Karpas-422 (cell line): ENCODE measurements at regions not wholly inside any gene's neighbourhood (a gene's known extent, or its start where the extent isn't known, plus 50 kb on each side); places are given as distances from the start of the nearest gene placed in this dataset.

ENCODE experiments used
- DNase-seq: peaks from one replicate; pipeline ENCODE4 v3.0.0-alpha.2; 2015
- H2AFZ ChIP-seq: fragments of 200-600 bp; sonication (generic); 2 replicates; pipeline ENCODE4 v1.6.1; 2014; ENCODE audit warnings: antibody characterized with exemption, low read length, mixed read lengths
- H3K27ac ChIP-seq: fragments of 200-600 bp; sonication (generic); 2 replicates; pipeline ENCODE4 v1.5.1; 2014; ENCODE audit warnings: mild to moderate bottlenecking, low read length, moderate library complexity
- H3K27me3 ChIP-seq: fragments of 200-600 bp; sonication (generic); 2 replicates; pipeline ENCODE4 v1.6.1; 2014; ENCODE audit warnings: low read length, mixed read lengths
- H3K36me3 ChIP-seq: fragments of 200-600 bp; sonication (generic); 2 replicates; pipeline ENCODE4 v1.6.1; 2014; ENCODE audit warnings: low read length, mixed read lengths; ENCODE audit not compliant: insufficient read depth
- H3K4me1 ChIP-seq: fragments of 200-600 bp; sonication (generic); 2 replicates; pipeline ENCODE4 v1.6.1; 2014; ENCODE audit warnings: mild to moderate bottlenecking, low read length, mixed read lengths
- H3K4me2 ChIP-seq: fragments of 200-600 bp; sonication (generic); 2 replicates; pipeline ENCODE4 v1.6.1; 2014; ENCODE audit warnings: low read length, low read depth, mild to moderate bottlenecking; ENCODE audit not compliant: poor library complexity, severe bottlenecking
- H3K4me3 ChIP-seq: fragments of 200-600 bp; sonication (generic); 2 replicates; pipeline ENCODE4 v1.5.1; 2014; ENCODE audit warnings: mild to moderate bottlenecking, antibody characterized with exemption, low read length, mixed read lengths
- H3K79me2 ChIP-seq: fragments of 200-600 bp; sonication (generic); 2 replicates; pipeline ENCODE4 v1.6.1; 2014; ENCODE audit warnings: mild to moderate bottlenecking, low read length, mixed read lengths
- H3K9ac ChIP-seq: fragments of 200-600 bp; sonication (generic); 2 replicates; pipeline ENCODE4 v1.6.0; 2014; ENCODE audit warnings: low read length
- H3K9me2 ChIP-seq: fragments of 200-600 bp; sonication (generic), shearing (Covaris generic); replicated peaks from 2 replicates; pipeline ENCODE4 v1.6.0; 2014; ENCODE audit warnings: mild to moderate bottlenecking, low read length, moderate library complexity; ENCODE audit not compliant: insufficient read depth
- H3K9me3 ChIP-seq: fragments of 300-700, 200-600 bp; sonication (generic); 2 replicates; pipeline ENCODE4 v1.6.1; 2014; ENCODE audit warnings: low read length, mixed read lengths
- H4K20me1 ChIP-seq: fragments of 200-600 bp; sonication (generic); 2 replicates; pipeline ENCODE4 v1.6.1; 2014; ENCODE audit warnings: mild to moderate bottlenecking, antibody characterized with exemption, low read length, low read depth; ENCODE audit not compliant: insufficient read depth

GRCh38 chr10:61124756-61125530 lies 181.0 kb upstream of the RHOBTB1 start:
- Histone ChIP-seq H3K4me1 (no peaks in the 10 kb centered on the region), H3K79me2 (no peaks in the 10 kb centered on the region), H3K9ac (no peak overlapping the region), H3K9me3 (no peaks in the 10 kb centered on the region), H3K27ac (no peak overlapping the region), H3K4me2 (no peak overlapping the region), H3K27me3 (no peaks in the 10 kb centered on the region), H3K36me3 (no peaks in the 10 kb centered on the region), H4K20me1 (no peaks in the 10 kb centered on the region), H3K4me3 (no peak overlapping the region), H2AFZ (no peak overlapping the region), H3K9me2 (no peaks in the 10 kb centered on the region)
- DNase-seq: no peak

GRCh38 chr10:61120805-61121204 lies 176.8 kb upstream of the RHOBTB1 start:
- H3K4me3 ChIP-seq: no peak overlapping the region
- H3K27me3 ChIP-seq: no peaks in the 10 kb centered on the region
- H2AFZ ChIP-seq: no peak overlapping the region
- H3K9ac ChIP-seq: no peak overlapping the region
- no peaks in the 10 kb centered on the region for H3K9me3 ChIP-seq
- H3K4me1 ChIP-seq: no peaks in the 10 kb centered on the region
- no peaks in the 10 kb centered on the region for H3K36me3 ChIP-seq
- no peaks in the 10 kb centered on the region for H4K20me1 ChIP-seq
- no peaks in the 10 kb centered on the region for H3K9me2 ChIP-seq
- no peak overlapping the region for H3K27ac ChIP-seq
- DNase-seq: no peak
- H3K79me2 ChIP-seq: no peaks in the 10 kb centered on the region
- H3K4me2 ChIP-seq: no peak overlapping the region

GRCh38 chr10:61119573-61119972 lies 175.6 kb upstream of the RHOBTB1 start:
- no peak overlapping the region for H2AFZ ChIP-seq
- no peaks in the 10 kb centered on the region for H3K79me2 ChIP-seq
- H3K4me2 ChIP-seq: no peak overlapping the region
- no peaks in the 10 kb centered on the region for H3K9me3 ChIP-seq
- H3K27ac ChIP-seq: no peak overlapping the region
- no peak overlapping the region for H3K9ac ChIP-seq
- no peak overlapping the region for H3K4me3 ChIP-seq
- H3K36me3 ChIP-seq: no peaks in the 10 kb centered on the region
- DNase-seq: no peak
- H3K27me3 ChIP-seq: no peaks in the 10 kb centered on the region
- H3K4me1 ChIP-seq: no peaks in the 10 kb centered on the region
- no peaks in the 10 kb centered on the region for H4K20me1 ChIP-seq
- no peaks in the 10 kb centered on the region for H3K9me2 ChIP-seq

GRCh38 chr10:61115897-61116296 lies 171.9 kb upstream of the RHOBTB1 start:
- Histone ChIP-seq H3K9me3 (no peaks in the 10 kb centered on the region), H3K9ac (no peak overlapping the region), H3K4me1 (no peaks in the 10 kb centered on the region), H3K4me2 (no peak overlapping the region), H3K36me3 (no peaks in the 10 kb centered on the region), H3K27ac (no peak overlapping the region), H2AFZ (no peak overlapping the region), H3K9me2 (no peaks in the 10 kb centered on the region), H4K20me1 (no peaks in the 10 kb centered on the region), H3K27me3 (0 out of 2 replicates have a peak, but pooled peaks cover 2% of the 10 kb centered on the region), H3K4me3 (no peak overlapping the region), H3K79me2 (no peaks in the 10 kb centered on the region)
- no peak for DNase-seq

- Histone ChIP-seq H3K79me2 (no peaks in the 10 kb centered on the region), H4K20me1 (no peaks in the 10 kb centered on the region), H2AFZ (no peak overlapping the region), H3K4me2 (no peak overlapping the region), H3K9ac (no peak overlapping the region), H3K4me1 (no peaks in the 10 kb centered on the region), H3K4me3 (no peak overlapping the region), H3K36me3 (no peaks in the 10 kb centered on the region), H3K27me3 (0 out of 2 replicates have a peak, but pooled peaks cover 2% of the 10 kb centered on the region), H3K9me2 (no peaks in the 10 kb centered on the region), H3K27ac (no peak overlapping the region), H3K9me3 (no peaks in the 10 kb centered on the region)
- DNase-seq: no peak
Measured at GRCh38 chr10:61112771-61113170, 168.8 kb upstream of the RHOBTB1 start.

GRCh38 chr10:61110936-61111335 lies 167.0 kb upstream of the RHOBTB1 start:
- no peaks in the 10 kb centered on the region for H3K9me3 ChIP-seq
- H3K4me3 ChIP-seq: no peak overlapping the region
- H3K27ac ChIP-seq: no peak overlapping the region
- H3K27me3 ChIP-seq: 0 out of 2 replicates have a peak, but pooled peaks cover 2% of the 10 kb centered on the region
- no peak overlapping the region for H3K4me2 ChIP-seq
- no peak overlapping the region for H2AFZ ChIP-seq
- no peak overlapping the region for H3K9ac ChIP-seq
- H3K79me2 ChIP-seq: no peaks in the 10 kb centered on the region
- no peaks in the 10 kb centered on the region for H3K9me2 ChIP-seq
- no peaks in the 10 kb centered on the region for H4K20me1 ChIP-seq
- DNase-seq: no peak
- no peaks in the 10 kb centered on the region for H3K4me1 ChIP-seq
- no peaks in the 10 kb centered on the region for H3K36me3 ChIP-seq

- Histone ChIP-seq H2AFZ (no peak overlapping the region), H4K20me1 (no peaks in the 10 kb centered on the region), H3K9me2 (no peaks in the 10 kb centered on the region), H3K9me3 (no peaks in the 10 kb centered on the region), H3K4me2 (no peak overlapping the region), H3K9ac (no peak overlapping the region), H3K27ac (no peak overlapping the region), H3K79me2 (no peaks in the 10 kb centered on the region), H3K27me3 (0 out of 2 replicates have a peak, but pooled peaks cover 2% of the 10 kb centered on the region), H3K4me1 (no peaks in the 10 kb centered on the region), H3K36me3 (no peaks in the 10 kb centered on the region), H3K4me3 (no peak overlapping the region)
- no peak for DNase-seq
Measured at GRCh38 chr10:61110188-61110844, 166.3 kb upstream of the RHOBTB1 start.

GRCh38 chr10:61108915-61109314 lies 164.9 kb upstream of the RHOBTB1 start:
- H3K4me2 ChIP-seq: no peak overlapping the region
- H3K4me1 ChIP-seq: no peaks in the 10 kb centered on the region
- no peak overlapping the region for H3K9ac ChIP-seq
- H3K9me2 ChIP-seq: no peaks in the 10 kb centered on the region
- no peak overlapping the region for H2AFZ ChIP-seq
- H3K79me2 ChIP-seq: no peaks in the 10 kb centered on the region
- H3K9me3 ChIP-seq: no peaks in the 10 kb centered on the region
- no peak for DNase-seq
- no peaks in the 10 kb centered on the region for H4K20me1 ChIP-seq
- no peak overlapping the region for H3K4me3 ChIP-seq
- no peak overlapping the region for H3K27ac ChIP-seq
- no peaks in the 10 kb centered on the region for H3K36me3 ChIP-seq
- H3K27me3 ChIP-seq: 0 out of 2 replicates have a peak, but pooled peaks cover 2% of the 10 kb centered on the region
